ENCODE measurements at regions not wholly inside any gene's neighbourhood (a gene's known extent, or its start where the extent isn't known, plus 50 kb on each side); places are given as distances from the start of the nearest gene placed in this dataset.
"Not testable (repeated sequence)": the region's sequence is repeated elsewhere in the genome, so short reads cannot be mapped to it uniquely, and the experiment has no call there.

GRCh38 chr11:91066456-91067047 is 843.7 kb upstream of the CHORDC1 start:
- WGBS = 64% methylated on average over 5 of the region's 5 CpGs
- TF ChIP-seq EP300 (IDR thresholded peaks at IDR 0.05) = no peak
- TF ChIP-seq POLR2A (IDR thresholded peaks at IDR 0.05; ENCODE audit: low read depth) = no peak
- TF ChIP-seq POLR2AphosphoS5 (IDR thresholded peaks at IDR 0.05) = no peak
- TF ChIP-seq CTCF (IDR thresholded peaks at IDR 0.05) = no peak

GRCh38 chr11:91063399-91063798 is 840.5 kb upstream of the CHORDC1 start:
- H3K4me3 ChIP-seq; H3K27me3 ChIP-seq; H3K27ac ChIP-seq (replicated peaks in 1 of 4); H3K4me1 ChIP-seq; DNase-seq (ENCODE audit: extremely low spot score); H3K9me3 ChIP-seq; intact Hi-C loops (cut with DNase I); H3K36me3 ChIP-seq: not testable (repeated sequence)
- WGBS = 100% methylated on average over 9 of the region's 29 CpGs

More at GRCh38 chr11:91066456-91067047, 843.7 kb upstream of the CHORDC1 start:
- no peaks in the 10 kb centered on the region for H3K27me3 ChIP-seq
- no peaks in the 10 kb centered on the region for H3K4me1 ChIP-seq
- H3K9me3 ChIP-seq = no peaks in the 10 kb centered on the region
- intact Hi-C loops (cut with DNase I) = no loop called here
- no peaks in the 10 kb centered on the region for H3K36me3 ChIP-seq
- H3K4me3 ChIP-seq = no peak overlapping the region
- DNase-seq (ENCODE audit: extremely low spot score) = no peak
- H3K27ac ChIP-seq (replicated peaks in 1 of 4) = no peak overlapping the region

GRCh38 chr11:91047882-91048281 is 825.0 kb upstream of the CHORDC1 start:
- no peaks in the 10 kb centered on the region for H3K4me1 ChIP-seq
- WGBS = 93% methylated on average over 2 of the region's 2 CpGs
- intact Hi-C loops (cut with DNase I) = no loop called here

GRCh38 chr11:91046261-91046660 is 823.4 kb upstream of the CHORDC1 start:
- no peaks in the 10 kb centered on the region for H3K36me3 ChIP-seq
- H3K27me3 ChIP-seq = no peaks in the 10 kb centered on the region
- H3K9me3 ChIP-seq = no peaks in the 10 kb centered on the region
- no peaks in the 10 kb centered on the region for H3K4me1 ChIP-seq
- intact Hi-C loops (cut with DNase I) = no loop called here
- no peak overlapping the region for H3K27ac ChIP-seq (replicated peaks in 1 of 4)
- no peak for DNase-seq (ENCODE audit: extremely low spot score)
- H3K4me3 ChIP-seq = no peak overlapping the region
- TF ChIP-seq EP300 (IDR thresholded peaks at IDR 0.05) (no peak), POLR2AphosphoS5 (IDR thresholded peaks at IDR 0.05) (no peak), CTCF (IDR thresholded peaks at IDR 0.05) (no peak), POLR2A (IDR thresholded peaks at IDR 0.05; ENCODE audit: low read depth) (no peak)
- 82% methylated on average over 6 of the region's 6 CpGs for WGBS

More at GRCh38 chr11:91047882-91048281, 825.0 kb upstream of the CHORDC1 start:
- no peak for DNase-seq (ENCODE audit: extremely low spot score)
- no peak for TF ChIP-seq POLR2A (IDR thresholded peaks at IDR 0.05; ENCODE audit: low read depth)
- TF ChIP-seq POLR2AphosphoS5 (IDR thresholded peaks at IDR 0.05) = no peak
- TF ChIP-seq CTCF (IDR thresholded peaks at IDR 0.05) = no peak
- TF ChIP-seq EP300 (IDR thresholded peaks at IDR 0.05) = no peak
- Histone ChIP-seq H3K9me3 (no peaks in the 10 kb centered on the region), H3K27ac (replicated peaks in 1 of 4) (no peak overlapping the region), H3K4me3 (no peak overlapping the region), H3K36me3 (no peaks in the 10 kb centered on the region), H3K27me3 (no peaks in the 10 kb centered on the region)

GRCh38 chr11:91041626-91042025 is 818.8 kb upstream of the CHORDC1 start:
- Histone ChIP-seq H3K4me1 (no peaks in the 10 kb centered on the region), H3K27me3 (no peaks in the 10 kb centered on the region)
- TF ChIP-seq EP300 (IDR thresholded peaks at IDR 0.05) = no peak
- TF ChIP-seq POLR2A (IDR thresholded peaks at IDR 0.05; ENCODE audit: low read depth) = no peak
- no peak for TF ChIP-seq POLR2AphosphoS5 (IDR thresholded peaks at IDR 0.05)
- TF ChIP-seq CTCF (IDR thresholded peaks at IDR 0.05) = no peak

More at GRCh38 chr11:91041626-91042025, 818.8 kb upstream of the CHORDC1 start:
- intact Hi-C loops (cut with DNase I) = no loop called here
- Histone ChIP-seq H3K36me3 (no peaks in the 10 kb centered on the region), H3K9me3 (no peaks in the 10 kb centered on the region), H3K4me3 (no peak overlapping the region), H3K27ac (replicated peaks in 1 of 4) (no peak overlapping the region)
- DNase-seq (ENCODE audit: extremely low spot score) = no peak
